ENCODE measurements at regions not wholly inside any gene's neighbourhood (a gene's known extent, or its start where the extent isn't known, plus 50 kb on each side); places are given as distances from the start of the nearest gene placed in this dataset.
"Not testable (repeated sequence)": the region's sequence is repeated elsewhere in the genome, so short reads cannot be mapped to it uniquely, and the experiment has no call there.

- no peak for DNase-seq
Observed at GRCh38 chrX:124239324-124239723, 93.1 kb upstream of the TEX13D start.

- DNase-seq = peak; percentile 17
Observed at GRCh38 chrX:124239911-124240310, 92.5 kb upstream of the TEX13D start.

- DNase-seq = no peak
Observed at GRCh38 chrX:124240422-124240821, 92.0 kb upstream of the TEX13D start.

GRCh38 chrX:124242131-124242530, 90.3 kb upstream of the TEX13D start:
- DNase-seq = no peak

GRCh38 chrX:124249345-124249744, 83.1 kb upstream of the TEX13D start:
- no peak for DNase-seq

GRCh38 chrX:124250835-124251437, 81.5 kb upstream of the TEX13D start:
- no peak for DNase-seq

GRCh38 chrX:124254611-124255010, 77.8 kb upstream of the TEX13D start:
- no peak for DNase-seq

GRCh38 chrX:124256216-124256615, 76.2 kb upstream of the TEX13D start:
- no peak for DNase-seq

GRCh38 chrX:124256629-124257380, 75.7 kb upstream of the TEX13D start:
- no peak for DNase-seq

GRCh38 chrX:124257924-124258702, 74.3 kb upstream of the TEX13D start:
- DNase-seq = no peak

GRCh38 chrX:124260845-124261244, 71.6 kb upstream of the TEX13D start:
- DNase-seq = no peak

GRCh38 chrX:124263743-124264142, 68.7 kb upstream of the TEX13D start:
- DNase-seq = no peak

- DNase-seq = no peak
Observed at GRCh38 chrX:124268099-124268498, 64.4 kb upstream of the TEX13D start.

GRCh38 chrX:124269881-124270280, 62.6 kb upstream of the TEX13D start:
- no peak for DNase-seq

GRCh38 chrX:124271599-124271998, 60.9 kb upstream of the TEX13D start:
- DNase-seq = not testable (repeated sequence)

- DNase-seq = no peak
Observed at GRCh38 chrX:124272370-124272982, 60.0 kb upstream of the TEX13D start.

GRCh38 chrX:124274438-124275181, 57.9 kb upstream of the TEX13D start:
- no peak for DNase-seq

- no peak for DNase-seq
Observed at GRCh38 chrX:124275182-124275894, 57.1 kb upstream of the TEX13D start.

- no peak for DNase-seq
Observed at GRCh38 chrX:124280294-124280902, 52.1 kb upstream of the TEX13D start.

- no peak for DNase-seq
Observed at GRCh38 chrX:124282580-124282979, 49.9 kb upstream of the TEX13D start.
